ENCODE measurements at regions not wholly inside any gene's neighbourhood (a gene's known extent, or its start where the extent isn't known, plus 50 kb on each side); places are given as distances from the start of the nearest gene placed in this dataset.

DNA sequence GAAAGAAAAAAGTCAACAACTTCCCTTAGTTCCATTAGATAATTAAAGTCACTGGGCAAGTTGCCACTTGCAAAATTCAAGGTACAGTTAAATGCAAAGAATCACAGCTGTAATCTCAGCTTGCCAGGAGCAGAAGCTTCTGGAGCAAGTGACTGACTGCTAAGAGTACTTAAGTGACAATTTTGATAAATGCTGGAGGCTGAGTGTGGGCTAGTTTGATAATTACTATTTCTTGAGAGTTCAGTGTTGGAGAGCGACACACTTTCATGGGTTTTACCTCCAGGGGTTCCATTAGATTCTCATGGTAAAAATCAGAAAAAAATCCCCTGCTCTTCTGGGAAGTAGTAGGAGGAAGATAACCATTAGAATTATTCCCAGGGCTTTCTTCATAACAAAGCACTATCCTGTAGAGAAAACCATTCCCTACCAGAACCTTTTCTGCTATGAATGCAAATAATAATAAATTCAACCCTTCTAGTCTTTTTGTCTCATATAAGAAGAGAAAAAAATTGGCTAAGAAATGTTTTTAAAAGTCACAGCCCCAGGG, 486.3 kb downstream of the POM121L12 start:
- TF ChIP-seq, protein P1, sequence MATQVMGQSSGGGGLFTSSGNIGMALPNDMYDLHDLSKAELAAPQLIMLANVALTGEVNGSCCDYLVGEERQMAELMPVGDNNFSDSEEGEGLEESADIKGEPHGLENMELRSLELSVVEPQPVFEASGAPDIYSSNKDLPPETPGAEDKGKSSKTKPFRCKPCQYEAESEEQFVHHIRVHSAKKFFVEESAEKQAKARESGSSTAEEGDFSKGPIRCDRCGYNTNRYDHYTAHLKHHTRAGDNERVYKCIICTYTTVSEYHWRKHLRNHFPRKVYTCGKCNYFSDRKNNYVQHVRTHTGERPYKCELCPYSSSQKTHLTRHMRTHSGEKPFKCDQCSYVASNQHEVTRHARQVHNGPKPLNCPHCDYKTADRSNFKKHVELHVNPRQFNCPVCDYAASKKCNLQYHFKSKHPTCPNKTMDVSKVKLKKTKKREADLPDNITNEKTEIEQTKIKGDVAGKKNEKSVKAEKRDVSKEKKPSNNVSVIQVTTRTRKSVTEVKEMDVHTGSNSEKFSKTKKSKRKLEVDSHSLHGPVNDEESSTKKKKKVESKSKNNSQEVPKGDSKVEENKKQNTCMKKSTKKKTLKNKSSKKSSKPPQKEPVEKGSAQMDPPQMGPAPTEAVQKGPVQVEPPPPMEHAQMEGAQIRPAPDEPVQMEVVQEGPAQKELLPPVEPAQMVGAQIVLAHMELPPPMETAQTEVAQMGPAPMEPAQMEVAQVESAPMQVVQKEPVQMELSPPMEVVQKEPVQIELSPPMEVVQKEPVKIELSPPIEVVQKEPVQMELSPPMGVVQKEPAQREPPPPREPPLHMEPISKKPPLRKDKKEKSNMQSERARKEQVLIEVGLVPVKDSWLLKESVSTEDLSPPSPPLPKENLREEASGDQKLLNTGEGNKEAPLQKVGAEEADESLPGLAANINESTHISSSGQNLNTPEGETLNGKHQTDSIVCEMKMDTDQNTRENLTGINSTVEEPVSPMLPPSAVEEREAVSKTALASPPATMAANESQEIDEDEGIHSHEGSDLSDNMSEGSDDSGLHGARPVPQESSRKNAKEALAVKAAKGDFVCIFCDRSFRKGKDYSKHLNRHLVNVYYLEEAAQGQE (IDR thresholded peaks at IDR 0.05; ENCODE audit: insufficient replicate concordance, low read depth) = no peak
- TF ChIP-seq, protein P2, sequence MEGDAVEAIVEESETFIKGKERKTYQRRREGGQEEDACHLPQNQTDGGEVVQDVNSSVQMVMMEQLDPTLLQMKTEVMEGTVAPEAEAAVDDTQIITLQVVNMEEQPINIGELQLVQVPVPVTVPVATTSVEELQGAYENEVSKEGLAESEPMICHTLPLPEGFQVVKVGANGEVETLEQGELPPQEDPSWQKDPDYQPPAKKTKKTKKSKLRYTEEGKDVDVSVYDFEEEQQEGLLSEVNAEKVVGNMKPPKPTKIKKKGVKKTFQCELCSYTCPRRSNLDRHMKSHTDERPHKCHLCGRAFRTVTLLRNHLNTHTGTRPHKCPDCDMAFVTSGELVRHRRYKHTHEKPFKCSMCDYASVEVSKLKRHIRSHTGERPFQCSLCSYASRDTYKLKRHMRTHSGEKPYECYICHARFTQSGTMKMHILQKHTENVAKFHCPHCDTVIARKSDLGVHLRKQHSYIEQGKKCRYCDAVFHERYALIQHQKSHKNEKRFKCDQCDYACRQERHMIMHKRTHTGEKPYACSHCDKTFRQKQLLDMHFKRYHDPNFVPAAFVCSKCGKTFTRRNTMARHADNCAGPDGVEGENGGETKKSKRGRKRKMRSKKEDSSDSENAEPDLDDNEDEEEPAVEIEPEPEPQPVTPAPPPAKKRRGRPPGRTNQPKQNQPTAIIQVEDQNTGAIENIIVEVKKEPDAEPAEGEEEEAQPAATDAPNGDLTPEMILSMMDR (IDR thresholded peaks at IDR 0.05; ENCODE audit: insufficient read depth, low read length) = no peak
- TF ChIP-seq SPI1 (IDR thresholded peaks at IDR 0.05; ENCODE audit: borderline replicate concordance, low read depth) (no peak), POLR2AphosphoS5 (IDR thresholded peaks at IDR 0.05; ENCODE audit: low read depth) (no peak), GABPA (IDR thresholded peaks at IDR 0.05; ENCODE audit: low read depth) (no peak)
- H3K4me3 ChIP-seq (replicated peaks; ENCODE audit: insufficient read depth, low read length) = no peak overlapping the region
- no peak for DNase-seq (ENCODE audit: low read depth in 1 of 2, low spot score in 1 of 2)

DNA sequence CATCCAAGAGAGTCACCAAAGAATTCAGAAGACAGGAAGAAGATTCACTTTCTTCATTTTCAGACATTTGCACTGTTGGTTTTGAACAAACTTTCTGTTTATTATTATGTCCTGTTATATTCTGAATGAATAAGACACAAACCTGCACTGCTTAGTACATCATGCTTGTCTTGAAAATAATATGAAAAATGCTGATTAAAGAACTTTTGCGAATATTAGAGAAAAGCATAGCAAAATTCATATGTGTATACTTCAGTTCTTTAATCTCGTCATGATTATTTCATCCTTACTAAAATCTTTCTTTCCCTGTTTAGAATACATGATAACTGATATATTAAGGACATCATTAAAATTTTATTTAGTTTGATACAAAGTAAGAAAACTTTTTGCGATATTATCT, 504.1 kb downstream of the POM121L12 start:
- no peak overlapping the region for H3K27ac ChIP-seq (replicated peaks)
- H3K4me3 ChIP-seq (replicated peaks; ENCODE audit: insufficient read depth, low read length) = no peak overlapping the region
- TF ChIP-seq, protein P1 (IDR thresholded peaks at IDR 0.05; ENCODE audit: insufficient replicate concordance, low read depth) = no peak
- no peak for TF ChIP-seq POLR2AphosphoS5 (IDR thresholded peaks at IDR 0.05; ENCODE audit: low read depth)
- TF ChIP-seq, protein P2 (IDR thresholded peaks at IDR 0.05; ENCODE audit: insufficient read depth, low read length) = no peak
- H3K27me3 ChIP-seq (ENCODE audit: insufficient read depth, poor library complexity, severe bottlenecking) = no peaks in the 10 kb centered on the region
- DNase-seq (ENCODE audit: low read depth in 1 of 2, low spot score in 1 of 2) = no peak

More for the DNA sequence above, 486.3 kb downstream of the POM121L12 start:
- Histone ChIP-seq H3K27ac (replicated peaks) (no peak overlapping the region), H3K27me3 (ENCODE audit: insufficient read depth, poor library complexity, severe bottlenecking) (no peaks in the 10 kb centered on the region)

DNA sequence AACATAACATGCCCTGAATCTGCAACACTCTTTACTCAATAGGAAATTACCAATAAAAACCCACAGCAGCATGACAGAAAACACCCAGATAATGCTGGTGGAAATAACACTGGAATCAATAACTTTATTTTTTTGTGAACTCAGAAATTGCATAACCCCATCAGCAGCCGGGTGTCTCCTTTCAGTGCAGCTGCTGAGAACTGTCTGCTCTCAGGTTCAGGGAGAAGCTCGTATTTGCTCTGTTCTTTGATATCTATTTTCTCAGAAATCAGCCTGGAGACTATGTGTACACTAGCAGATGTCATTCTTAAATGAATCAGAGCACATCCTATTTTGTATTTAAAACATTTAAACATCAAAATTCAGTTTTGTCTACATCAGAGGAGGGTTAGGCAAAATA, 506.0 kb downstream of the POM121L12 start:
- TF ChIP-seq, protein P1 (IDR thresholded peaks at IDR 0.05; ENCODE audit: insufficient replicate concordance, low read depth) = no peak
- TF ChIP-seq POLR2AphosphoS5 (IDR thresholded peaks at IDR 0.05; ENCODE audit: low read depth) = no peak
- TF ChIP-seq, protein P2 (IDR thresholded peaks at IDR 0.05; ENCODE audit: insufficient read depth, low read length) = no peak
- no peak for TF ChIP-seq GABPA (IDR thresholded peaks at IDR 0.05; ENCODE audit: low read depth)
- no peak for TF ChIP-seq SPI1 (IDR thresholded peaks at IDR 0.05; ENCODE audit: borderline replicate concordance, low read depth)
- Histone ChIP-seq H3K27ac (replicated peaks) (no peak overlapping the region), H3K27me3 (ENCODE audit: insufficient read depth, poor library complexity, severe bottlenecking) (no peaks in the 10 kb centered on the region), H3K4me3 (replicated peaks; ENCODE audit: insufficient read depth, low read length) (no peak overlapping the region)
- DNase-seq (ENCODE audit: low read depth in 1 of 2, low spot score in 1 of 2) = no peak

Measured in HL-60 (cell line).